HepG2 (cell line): ENCODE measurements at regions not wholly inside any gene's neighbourhood (a gene's known extent, or its start where the extent isn't known, plus 50 kb on each side); places are given as distances from the start of the nearest gene placed in this dataset.

Experiments used
- ATF5 ChIP-seq: sonication (generic); formaldehyde crosslinking; IDR thresholded peaks from 2 replicates; pipeline ENCODE4 v1.4.0; 2020; ENCODE audit warnings: mild to moderate bottlenecking, low read depth, missing genetic modification reagents
- CREB1 ChIP-seq, 2 experiments: fragments of 450-650 bp in 1 of 2; IDR thresholded peaks; 2 replicates each; pipeline ENCODE4 v1.6.1; 2016 to 2017; ENCODE audit warnings: control low read depth in 1 of 2, mild to moderate bottlenecking in 1 of 2, missing compliant biosample characterization in 1 of 2, missing genetic modification characterization in 1 of 2
- NONO ChIP-seq, 2 experiments: fragments of 450-650 bp in 1 of 2; sonication (generic) in 1 of 2; formaldehyde crosslinking in 1 of 2; IDR thresholded peaks in 1 of 2; conservative IDR thresholded peaks in 1 of 2; 2 replicates each; pipeline versions ENCODE4 v1.6.1 to v1.8.0; 2017 to 2022; ENCODE audit warnings: mild to moderate bottlenecking in 1 of 2, missing genetic modification reagents in 1 of 2, moderate library complexity in 1 of 2
- PLRG1 ChIP-seq: fragments of 450-650 bp; conservative IDR thresholded peaks from 2 replicates; pipeline ENCODE4 v1.6.1; 2016
- PRDM4 ChIP-seq: sonication (generic); formaldehyde crosslinking; IDR thresholded peaks from 2 replicates; pipeline ENCODE4 v1.9.0; 2021; ENCODE audit warnings: missing genetic modification reagents, borderline replicate concordance
- REST ChIP-seq, 2 experiments: IDR thresholded peaks; 2 replicates each; pipeline ENCODE4 v1.6.1; 2011 to 2012; ENCODE audit warnings: low read length in 2 of 2, borderline replicate concordance in 1 of 2, low read depth in 1 of 2, mild to moderate bottlenecking in 1 of 2, moderate library complexity in 1 of 2
- SIX4 ChIP-seq: sonication (generic); formaldehyde crosslinking; IDR thresholded peaks from 2 replicates; pipeline ENCODE4 v1.4.0; 2020; ENCODE audit warnings: missing genetic modification reagents
- ZMYM4 ChIP-seq: sonication (generic); formaldehyde crosslinking; IDR thresholded peaks from 2 replicates; pipeline ENCODE4 v1.8.1; 2023; ENCODE audit warnings: mild to moderate bottlenecking, missing genetic modification reagents
- ZNF225 ChIP-seq: sonication (generic); formaldehyde crosslinking; IDR thresholded peaks from 2 replicates; pipeline ENCODE4 v1.4.0; 2020; ENCODE audit warnings: mild to moderate bottlenecking, missing genetic modification reagents
- ZNF3 ChIP-seq: IDR thresholded peaks from 2 replicates; pipeline ENCODE4 v1.7.0; 2017; ENCODE audit warnings: inconsistent platforms
- ZNF572 ChIP-seq: sonication (generic); formaldehyde crosslinking; IDR thresholded peaks from 2 replicates; pipeline ENCODE4 v1.5.1; 2020; ENCODE audit warnings: mild to moderate bottlenecking, missing genetic modification reagents
- ZNF577 ChIP-seq: sonication (generic); formaldehyde crosslinking; IDR thresholded peaks from 2 replicates; pipeline ENCODE4 v1.4.0; 2020; ENCODE audit warnings: mild to moderate bottlenecking, low read depth, missing genetic modification reagents, borderline replicate concordance
- ZNF660 ChIP-seq: sonication (generic); formaldehyde crosslinking; IDR thresholded peaks from 2 replicates; pipeline ENCODE4 v1.5.1; 2020; ENCODE audit warnings: mild to moderate bottlenecking, low read depth, missing genetic modification reagents, borderline replicate concordance
- ZNF770 ChIP-seq: sonication (generic); formaldehyde crosslinking; IDR thresholded peaks from 2 replicates; pipeline ENCODE4 v1.5.0; 2020; ENCODE audit warnings: mild to moderate bottlenecking, missing genetic modification reagents
- ZNF790 ChIP-seq: sonication (generic); formaldehyde crosslinking; IDR thresholded peaks from 2 replicates; pipeline ENCODE4 v1.8.0; 2022; ENCODE audit warnings: missing genetic modification reagents, mild to moderate bottlenecking, borderline replicate concordance

- TF ChIP-seq PRDM4 (CRISPR knock-in tag), result no peak
- TF ChIP-seq ZNF577 (CRISPR knock-in tag), result 0 out of 2 replicates have a peak, but pooled peaks have one; percentile 84
- peak; percentile 63; the same call in 1 of the 2 replicates for TF ChIP-seq ZNF225 (CRISPR knock-in tag)
- peak in 1 of 2 experiments; percentile 39; a peak in 1 of 4 replicates for TF ChIP-seq REST (IDR thresholded peaks at IDR 0.05; ENCODE audit: borderline replicate concordance in 1 of 2, low read depth in 1 of 2, low read length in 2 of 2)
- TF ChIP-seq ZNF660 (CRISPR knock-in tag), result no peak
- TF ChIP-seq NONO (IDR thresholded peaks at IDR 0.05), result no peak
- peak; percentile 96 for TF ChIP-seq NONO (CRISPR knock-in tag; conservative IDR thresholded peaks at IDR 0.05)
- TF ChIP-seq ZNF572 (CRISPR knock-in tag), result no peak
- TF ChIP-seq PLRG1, result no peak
- no peak for TF ChIP-seq ZNF790 (CRISPR knock-in tag)
- TF ChIP-seq ZMYM4 (CRISPR knock-in tag), result peak; percentile 92
- TF ChIP-seq CREB1 (IDR thresholded peaks at IDR 0.05), result no peak
- no peak for TF ChIP-seq CREB1 (CRISPR knock-in tag; IDR thresholded peaks at IDR 0.05)
- peak; percentile 86; the same call in 1 of the 2 replicates for TF ChIP-seq SIX4 (CRISPR knock-in tag)
- TF ChIP-seq ZNF3, result 0 out of 2 replicates have a peak, but pooled peaks have one; percentile 25
- peak; percentile 61; the same call in 1 of the 2 replicates for TF ChIP-seq ATF5 (CRISPR knock-in tag)
- peak; percentile 84 for TF ChIP-seq ZNF770 (CRISPR knock-in tag)
These were observed 208.0 kb downstream of the ZFP36L2 start (continued) for GRCh38 chr2:43018179-43019024.
